Stimulated activated CD4-positive, alpha-beta T cell treated with anti-CD3 and anti-CD28 coated beads, Interleukin-1b, Interleukin-23, amount 100 ng/mL, for 4 hours (primary cell): ENCODE measurements at regions not wholly inside any gene's neighbourhood (a gene's known extent, or its start where the extent isn't known, plus 50 kb on each side); places are given as distances from the start of the nearest gene placed in this dataset.
A peak's percentile ranks its signal among the peaks of the same experiment; 100 is the strongest.

ENCODE experiments used
- DNase-seq, 2 donors: peaks; one replicate each; pipeline ENCODE4 v3.0.0-alpha.2; 2020; ENCODE audit warnings: low read depth in 2 of 2

DNA sequence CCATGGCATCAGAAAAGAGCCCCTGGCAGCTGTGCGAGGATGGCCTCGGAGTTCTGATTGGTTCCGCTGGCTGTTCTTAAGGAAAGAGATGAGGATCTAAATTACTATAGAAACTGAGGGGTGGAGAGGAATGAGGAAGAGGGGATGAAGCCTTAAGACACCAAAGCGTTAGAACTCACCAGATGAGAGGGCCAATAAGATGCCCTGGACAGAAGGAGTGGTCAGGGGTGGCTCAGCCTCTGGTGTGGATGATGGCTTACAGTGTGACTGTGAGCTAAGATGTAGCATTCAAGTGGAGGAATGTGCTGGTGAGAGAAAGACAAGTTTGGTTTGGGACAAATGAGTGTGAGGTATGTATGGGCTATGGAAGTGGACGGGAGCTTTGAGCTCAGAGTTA is 97.8 kb downstream of the ZFP36L2 start:
- no peak for DNase-seq

DNA sequence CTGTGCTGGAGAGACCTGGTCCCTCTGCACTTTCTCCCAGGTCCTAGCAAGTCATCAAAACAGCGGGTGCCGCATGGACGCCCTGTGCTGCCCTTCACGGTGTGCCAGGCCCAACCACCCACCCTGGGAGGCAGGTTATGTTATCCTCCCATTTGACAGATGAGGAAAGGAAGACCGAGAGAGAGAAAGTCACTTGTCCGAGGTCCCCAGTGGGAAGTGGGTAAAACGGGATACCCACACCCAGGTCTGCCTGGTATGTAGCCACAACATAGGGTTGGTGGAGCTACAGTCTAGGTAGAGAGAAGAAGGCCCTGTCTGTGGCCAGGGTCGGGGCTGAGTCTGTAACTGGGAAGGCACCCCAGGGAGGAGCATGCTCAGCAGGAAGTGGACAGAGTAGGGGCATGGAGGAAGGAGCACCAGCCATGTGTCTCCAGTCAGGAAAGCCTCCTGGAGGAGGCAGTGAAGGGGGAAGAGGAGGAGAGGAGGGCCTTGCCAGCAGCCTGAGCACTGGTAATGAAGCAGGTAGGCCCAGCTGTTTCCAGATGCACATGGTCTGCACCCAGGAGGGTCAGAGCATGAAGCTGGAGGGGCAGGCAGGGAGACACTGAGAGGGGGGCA is 98.4 kb downstream of the ZFP36L2 start:
- no peak for DNase-seq

DNA sequence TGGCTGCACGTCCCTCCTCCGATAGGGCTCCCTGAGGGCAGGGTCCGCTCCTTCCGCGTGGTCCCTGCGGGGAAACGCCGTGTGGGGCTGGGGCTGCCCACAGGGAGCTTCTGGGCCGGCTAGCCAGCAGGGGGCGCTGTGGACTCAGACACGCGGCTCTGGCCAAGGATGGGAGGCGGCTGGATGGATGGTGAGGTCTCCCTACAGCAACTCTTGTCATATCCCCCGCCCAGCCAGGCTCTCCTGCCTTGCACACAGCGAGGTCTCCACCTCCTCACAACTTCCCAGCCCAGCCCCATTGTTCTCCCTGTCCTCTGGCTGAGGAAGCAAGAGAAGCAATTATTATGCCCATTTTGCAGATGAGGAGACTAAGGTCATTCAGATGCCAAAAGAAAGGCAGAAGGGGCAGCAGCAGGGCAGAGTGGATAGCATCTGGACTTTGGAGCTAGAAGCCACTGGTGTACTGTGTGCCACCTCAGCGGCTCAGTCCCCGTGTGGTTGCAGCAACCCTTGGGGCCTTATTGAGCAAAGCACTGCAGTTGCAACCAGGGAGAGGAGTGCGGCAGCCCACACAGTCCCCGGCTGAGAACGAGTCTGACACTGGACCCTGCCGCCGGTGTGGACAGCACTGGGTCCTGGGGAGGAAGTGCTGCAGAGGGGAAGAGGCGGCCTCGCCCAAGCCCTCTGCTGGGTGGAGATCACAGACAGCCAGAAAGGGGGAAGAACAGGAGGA is 99.0 kb downstream of the ZFP36L2 start:
- DNase-seq, result peak; percentile 95

DNA sequence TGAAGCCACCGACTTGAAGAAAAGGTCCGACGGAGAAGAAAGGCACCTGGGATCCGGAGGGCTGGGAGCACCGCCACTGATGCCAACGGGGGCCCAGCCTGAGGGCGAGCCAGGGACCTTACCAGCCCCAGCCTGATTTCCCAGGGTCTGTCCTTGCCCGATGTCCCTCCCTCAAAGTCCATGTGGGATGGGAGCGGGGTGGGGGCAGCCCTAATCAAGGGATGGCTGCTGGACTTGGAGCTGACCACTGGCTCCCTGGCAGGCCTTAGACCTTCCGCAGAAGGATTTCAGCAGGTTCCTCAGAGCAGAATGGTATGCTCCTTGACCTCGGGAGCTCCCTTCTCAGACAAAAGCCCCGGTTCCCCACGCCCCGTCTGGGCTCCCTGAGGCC is 99.6 kb downstream of the ZFP36L2 start:
- DNase-seq, result no peak

DNA sequence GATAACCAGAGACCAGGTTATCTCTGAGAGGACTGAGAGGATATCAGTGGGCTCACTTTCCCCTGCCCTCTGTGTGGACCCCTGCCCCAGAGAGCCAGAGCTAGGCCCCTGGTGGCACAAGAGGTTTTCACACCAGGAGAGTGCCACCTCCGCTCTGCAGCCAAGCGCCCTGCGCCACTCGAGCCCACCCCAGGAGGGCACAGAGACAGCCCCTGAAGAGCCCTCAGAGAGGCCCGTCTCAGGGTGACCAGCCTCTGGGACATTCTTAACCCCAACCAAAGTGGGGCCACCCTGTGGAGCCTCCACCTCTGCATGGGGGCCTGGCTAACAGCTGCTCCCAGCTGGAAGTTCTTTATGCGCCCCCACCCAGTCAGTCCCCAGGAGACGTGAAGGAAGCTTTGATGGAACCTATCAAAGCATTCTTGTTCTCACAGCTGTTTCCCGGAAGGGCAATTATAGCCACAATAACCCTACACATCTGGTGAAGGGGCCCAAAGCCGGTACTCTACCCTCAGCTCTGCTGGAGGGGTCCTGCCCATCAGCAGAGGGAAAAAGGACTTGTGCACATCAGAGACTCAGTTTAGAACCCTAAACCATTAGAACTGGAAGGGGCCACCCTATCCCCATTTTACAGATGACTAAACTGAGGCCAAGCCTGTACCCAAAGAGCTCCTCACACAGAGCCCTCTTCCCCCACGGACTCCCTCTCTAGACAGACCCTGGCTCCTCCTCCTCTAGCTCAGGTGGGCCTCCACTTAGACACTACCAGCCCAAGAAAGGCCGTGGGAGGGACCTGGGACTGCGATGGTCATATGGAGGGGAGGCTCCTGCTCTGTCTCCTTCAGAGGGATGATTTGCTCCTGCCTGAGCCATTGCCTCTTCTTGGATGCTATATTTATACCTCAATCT is 101.1 kb downstream of the ZFP36L2 start:
- no peak for DNase-seq

DNA sequence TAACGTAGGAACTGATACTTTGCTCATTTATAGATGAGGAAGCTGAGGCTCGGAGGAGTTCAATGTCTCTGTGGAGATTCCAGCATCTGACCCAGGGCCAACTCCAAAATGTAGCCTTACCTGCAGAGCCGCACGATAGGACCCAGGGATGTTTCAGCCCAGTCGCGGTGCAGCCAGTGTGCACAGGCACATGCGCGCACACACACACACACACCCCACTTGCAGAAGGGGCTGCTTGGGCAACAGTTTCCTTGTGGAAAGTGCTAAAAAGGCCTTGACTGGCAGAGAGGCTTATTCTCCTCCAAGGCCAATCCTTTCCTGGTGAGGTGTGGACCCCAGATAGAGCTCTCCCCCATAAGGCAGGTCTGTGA is 101.7 kb downstream of the ZFP36L2 start:
- no peak for DNase-seq

DNA sequence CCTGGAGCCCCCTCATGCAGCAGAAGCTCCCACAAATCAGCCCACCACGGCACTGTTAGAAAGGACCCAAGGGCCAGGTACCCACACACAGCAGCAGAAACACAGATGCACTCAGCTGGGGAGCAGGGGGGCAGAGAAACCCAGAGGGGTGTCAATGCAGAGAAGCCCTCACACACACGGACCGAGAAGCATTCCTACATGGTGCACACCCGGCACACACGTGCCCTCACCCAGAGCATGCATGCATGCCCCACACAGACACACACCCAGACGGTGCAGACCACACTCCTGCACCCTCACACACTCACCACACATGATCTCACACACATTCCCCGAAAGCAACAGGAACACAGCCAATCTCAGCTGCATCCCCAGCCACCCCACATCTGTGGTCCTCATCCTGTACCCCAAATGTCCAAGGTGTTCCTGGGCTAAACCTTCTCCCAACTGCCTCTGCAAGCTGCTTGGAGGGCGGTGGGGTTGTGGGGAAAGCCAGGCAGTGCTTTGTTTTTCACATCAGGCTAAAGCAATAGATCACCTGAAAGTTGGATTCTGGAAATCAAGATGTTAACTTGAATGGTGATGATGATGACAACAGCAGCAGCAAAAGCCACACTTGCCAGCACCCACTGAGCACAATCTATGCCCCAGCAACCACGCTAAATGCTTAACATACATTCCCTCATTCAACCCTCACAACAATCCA is 102.3 kb downstream of the ZFP36L2 start:
- no peak for DNase-seq

DNA sequence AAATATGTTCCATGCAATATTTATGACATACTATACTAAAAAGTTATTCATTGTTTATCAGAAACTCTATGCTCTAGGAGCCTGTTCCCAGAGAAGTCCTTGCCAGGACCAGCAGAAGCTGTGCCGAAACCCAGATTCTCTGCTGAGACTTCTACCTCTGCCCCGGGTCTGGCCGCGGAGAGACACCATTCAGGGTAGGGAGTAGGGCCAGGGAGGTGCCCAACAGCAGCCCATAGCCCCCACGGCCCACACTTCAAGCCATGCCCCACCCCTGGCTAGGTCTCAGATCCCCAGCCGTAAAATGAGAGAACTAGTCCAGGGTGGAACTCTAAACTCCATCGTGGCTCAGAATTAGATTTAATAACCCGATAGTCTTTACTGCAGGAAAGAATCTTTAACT is 102.9 kb downstream of the ZFP36L2 start:
- DNase-seq, result no peak

DNA sequence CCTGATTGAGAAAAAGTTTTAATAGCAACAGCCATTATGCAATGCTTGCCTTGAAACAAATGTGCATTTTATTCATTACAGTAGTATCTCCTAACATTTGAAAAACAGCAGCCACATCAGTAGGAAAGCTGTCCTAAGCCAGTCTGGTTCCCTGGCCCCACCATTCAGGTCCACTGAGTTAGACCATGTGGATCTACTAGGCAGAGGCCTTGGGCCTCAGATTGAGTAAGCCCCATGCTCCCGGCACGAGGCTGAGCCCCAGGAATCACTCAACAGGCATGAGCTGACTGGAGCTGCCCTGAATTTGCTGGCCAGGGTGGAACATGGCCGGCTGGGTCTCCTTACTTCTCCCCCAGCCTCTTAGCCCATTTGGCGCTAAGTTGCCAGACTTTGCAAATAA is 103.4 kb downstream of the ZFP36L2 start:
- no peak for DNase-seq

DNA sequence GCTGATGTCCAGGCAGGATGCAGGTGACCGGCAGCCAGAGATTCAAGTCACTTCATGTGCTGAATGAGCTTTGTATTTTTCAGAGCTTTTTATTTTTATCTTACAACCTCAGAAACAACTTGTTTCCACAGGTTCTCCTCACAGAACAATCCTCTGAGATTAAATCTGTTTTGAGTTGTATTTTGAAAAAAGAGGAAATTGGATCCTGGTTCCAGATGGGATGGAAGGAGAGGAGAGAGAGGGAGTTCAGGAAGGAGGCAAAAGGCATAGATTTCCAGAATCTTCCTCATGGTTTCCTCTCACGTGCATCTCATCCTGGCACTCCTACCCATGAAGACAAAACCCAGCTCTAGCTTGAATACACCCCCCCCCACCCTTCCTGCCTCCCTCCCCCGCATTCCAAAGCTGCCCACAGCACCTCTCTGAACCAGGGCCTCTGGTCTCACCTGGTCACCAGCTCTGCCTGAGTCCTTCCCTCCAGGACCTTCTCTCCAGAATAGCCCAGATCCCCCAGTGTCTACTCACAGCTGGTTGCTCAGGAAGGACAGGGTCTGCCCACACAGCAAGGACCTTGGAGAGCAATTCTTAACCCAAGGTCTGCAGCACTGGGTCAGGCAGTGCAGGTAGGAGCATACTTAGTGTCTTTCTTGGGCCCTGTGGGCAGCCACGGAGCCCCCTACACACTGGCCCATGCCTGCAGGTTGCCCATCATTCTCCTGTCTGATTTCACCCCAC is 104.7 kb downstream of the ZFP36L2 start:
- no peak for DNase-seq

DNA sequence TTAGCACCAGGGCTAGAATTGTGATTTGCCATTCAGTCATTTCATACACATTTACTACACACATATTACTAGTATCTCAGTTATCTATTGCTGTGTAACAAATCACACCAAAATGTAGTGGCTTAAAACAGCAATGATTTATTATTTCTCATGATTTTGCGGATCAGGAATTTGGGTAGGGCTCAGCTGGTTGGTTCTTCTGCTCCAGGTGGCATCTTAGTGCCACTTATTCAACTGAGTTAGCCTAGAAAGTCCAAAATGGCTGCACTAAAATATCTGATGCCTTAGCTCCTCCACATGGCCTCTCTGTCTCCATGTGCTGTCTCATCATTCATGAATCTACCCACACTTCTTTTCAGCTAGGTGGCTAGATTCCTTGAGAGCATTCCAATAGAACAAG is 107.1 kb downstream of the ZFP36L2 start:
- no peak for DNase-seq

DNA sequence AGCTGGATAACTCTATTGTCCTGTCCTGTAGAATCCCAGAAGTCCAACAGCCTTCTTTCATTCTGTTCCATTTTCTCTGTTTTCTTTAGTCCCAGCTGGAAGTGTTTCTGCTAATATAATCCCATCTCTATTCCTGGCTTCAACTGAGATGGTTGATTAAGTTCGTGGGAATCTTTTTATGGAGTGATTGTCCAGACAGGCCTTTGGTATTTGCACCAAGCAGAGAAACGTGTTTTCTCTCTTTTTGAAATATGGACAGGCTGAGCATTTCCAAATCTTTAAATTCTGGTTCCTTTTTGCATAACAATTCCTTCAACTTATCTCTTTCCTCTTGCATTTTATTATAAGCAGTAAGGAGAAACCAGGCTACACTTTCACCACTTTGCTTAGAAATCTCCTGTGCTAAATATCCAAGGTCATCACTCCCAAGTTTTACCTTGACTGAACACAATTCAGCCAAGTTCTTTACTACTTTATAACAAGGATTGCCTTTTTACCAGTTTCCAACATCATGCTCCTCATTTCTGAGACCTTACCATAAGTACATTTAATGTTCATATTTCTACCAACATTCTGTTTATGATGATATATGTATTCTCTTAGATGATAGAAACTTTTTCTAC is 108.8 kb downstream of the ZFP36L2 start:
- DNase-seq, result no peak

DNA sequence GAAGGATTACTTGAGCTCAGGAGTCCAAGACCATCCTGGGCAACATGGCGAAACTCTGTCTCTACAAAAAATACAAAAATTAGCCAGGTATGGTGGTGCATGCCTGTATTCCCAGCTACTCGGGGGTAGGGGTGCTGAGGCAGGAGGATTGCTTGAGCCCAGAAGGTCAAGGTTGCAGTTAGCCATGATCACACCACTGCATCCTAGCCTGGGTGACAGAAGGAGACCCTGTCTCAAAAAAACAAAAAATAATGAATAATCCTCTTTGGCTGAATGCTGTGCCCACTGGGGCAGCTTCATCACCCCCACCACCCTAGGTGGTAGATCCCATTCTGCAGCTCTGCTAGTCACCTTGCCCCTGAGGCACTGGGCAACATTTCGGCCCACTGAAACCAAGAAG is 109.4 kb downstream of the ZFP36L2 start:
- DNase-seq, result no peak

DNA sequence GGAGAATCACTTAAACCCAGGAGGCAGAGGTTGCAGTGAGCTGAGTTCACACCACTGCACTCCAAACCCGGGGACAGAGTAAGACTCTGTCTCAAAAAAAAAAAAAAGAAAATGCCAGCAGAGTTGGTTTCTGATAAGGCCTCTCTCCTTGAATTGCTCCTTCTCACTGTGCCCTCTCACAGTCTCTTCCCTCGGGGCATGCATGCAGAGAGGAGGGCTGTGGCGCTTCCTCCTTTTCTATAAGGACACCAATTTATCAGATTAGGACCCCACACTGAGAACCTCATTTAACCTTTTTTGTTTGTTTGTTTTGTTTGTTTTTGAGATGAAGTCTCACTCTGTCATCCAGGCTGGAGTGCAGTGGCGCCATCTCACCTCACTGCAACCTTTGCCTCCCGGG is 110.5 kb downstream of the ZFP36L2 start:
- no peak for DNase-seq

DNA sequence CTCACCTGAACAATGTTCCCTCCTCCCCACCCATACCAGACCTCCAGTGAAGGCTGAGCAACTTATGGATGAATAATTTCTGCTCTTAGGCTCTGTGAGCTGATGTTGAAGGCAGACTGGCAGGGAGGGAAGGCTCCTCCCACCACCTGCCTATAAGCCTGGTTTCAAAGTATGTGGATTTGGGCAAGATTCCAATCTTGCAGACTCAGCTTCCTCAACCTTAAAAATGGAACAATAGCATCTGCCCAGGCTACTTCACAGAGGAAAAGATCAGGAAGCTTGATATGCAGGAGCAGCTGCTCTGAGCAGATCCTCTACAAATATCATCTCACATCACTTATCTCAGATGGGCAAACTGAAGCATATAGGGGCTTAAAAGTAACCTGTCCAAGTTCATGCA is 112.2 kb downstream of the ZFP36L2 start:
- no peak for DNase-seq

DNA sequence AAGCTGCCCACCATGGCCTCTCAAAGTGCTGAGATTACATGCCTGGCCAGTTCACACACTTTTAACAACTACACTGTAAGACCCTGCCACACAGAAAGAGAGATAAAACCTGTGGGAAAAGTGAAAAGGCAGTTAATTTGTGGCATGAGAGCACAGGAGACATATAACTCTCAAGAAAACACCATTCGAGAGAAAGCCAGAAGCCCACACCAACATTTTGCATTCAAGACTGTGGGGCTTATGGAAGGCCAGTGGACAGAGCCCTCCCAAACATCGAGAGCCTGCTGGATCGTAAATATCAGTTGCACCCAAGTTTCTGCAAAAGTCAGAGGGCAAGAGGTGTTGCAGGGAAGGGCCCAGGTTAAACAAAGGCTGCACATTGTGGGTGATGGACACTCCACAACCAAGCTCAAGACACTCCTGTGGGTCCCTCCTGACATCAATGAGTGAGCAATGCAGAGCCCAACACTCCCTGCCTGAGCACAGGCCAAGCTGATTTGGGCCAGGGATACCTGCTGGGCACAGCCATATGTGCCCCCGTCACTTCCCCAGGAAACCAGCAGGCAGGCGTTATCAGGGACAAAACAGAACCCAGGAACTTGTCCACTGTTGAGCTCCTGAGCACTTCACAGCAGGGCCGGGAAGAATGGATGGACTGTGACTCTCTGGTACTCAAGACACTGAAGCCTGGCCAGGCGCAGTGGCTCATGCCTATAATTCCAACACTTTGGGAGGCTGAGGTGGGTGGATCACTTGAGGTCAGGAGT is 114.4 kb downstream of the ZFP36L2 start:
- no peak for DNase-seq

DNA sequence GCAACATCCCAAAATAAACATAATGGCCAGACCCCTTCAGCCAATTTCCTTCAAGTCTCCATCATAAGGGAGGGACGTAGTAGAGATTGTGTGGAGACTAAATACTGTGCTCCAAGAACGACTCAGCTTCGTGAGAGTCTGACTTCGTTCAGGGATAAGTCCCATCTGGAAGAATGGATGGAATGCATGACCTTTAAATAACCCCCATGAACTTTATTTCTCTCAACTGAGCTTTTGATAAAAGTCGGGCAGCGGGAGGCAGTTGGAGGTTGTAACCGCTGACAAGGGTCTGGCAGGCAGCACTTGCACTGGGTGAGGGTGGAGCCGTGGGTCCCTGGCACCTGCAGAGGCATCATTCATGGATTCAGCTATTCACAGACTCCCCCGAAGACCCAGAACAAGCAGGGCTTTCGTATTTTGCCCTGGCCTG is 115.9 kb downstream of the ZFP36L2 start:
- DNase-seq, result no peak

DNA sequence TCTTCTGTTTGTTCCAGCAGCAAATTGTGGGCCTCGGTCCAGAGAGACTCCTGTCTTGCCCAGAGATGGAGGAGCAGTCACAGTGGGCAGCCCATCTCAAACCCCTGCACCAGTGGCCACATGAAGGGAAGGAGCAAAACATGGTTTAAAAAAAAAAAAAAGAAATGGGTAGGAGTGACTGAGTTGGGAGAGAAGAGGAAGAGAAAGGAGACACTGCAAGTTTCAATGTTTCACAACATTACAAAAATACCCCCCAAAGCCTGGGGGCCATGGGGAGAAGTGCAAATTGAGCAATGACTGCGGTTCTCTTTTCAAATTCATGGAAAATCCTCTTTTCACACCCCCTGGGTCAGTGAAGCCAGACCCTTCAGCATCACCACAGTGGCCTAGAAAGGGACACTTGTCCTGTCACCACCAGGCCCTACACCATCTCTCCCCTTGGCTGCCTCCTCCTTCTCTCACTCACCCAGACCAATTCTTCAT is 117.1 kb downstream of the ZFP36L2 start:
- no peak for DNase-seq

DNA sequence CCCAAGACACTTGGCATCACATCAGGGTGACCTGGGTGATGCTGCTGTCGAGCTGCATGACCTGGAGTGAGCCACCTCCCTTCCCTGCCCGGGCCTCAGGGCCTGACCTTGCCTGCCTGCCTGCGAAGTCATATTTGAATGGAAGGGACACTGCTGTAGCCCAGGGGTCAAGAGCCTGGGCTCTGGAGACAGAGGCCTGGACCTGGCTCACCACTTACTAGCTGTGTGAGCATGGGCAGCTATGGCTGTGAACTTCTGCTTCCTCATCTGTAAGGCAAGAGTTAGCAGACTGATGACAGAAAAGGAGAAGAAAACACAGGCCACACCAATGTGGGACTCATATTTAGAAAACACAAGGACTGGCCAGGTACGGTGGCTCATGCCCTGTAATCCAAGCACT is 118.7 kb downstream of the ZFP36L2 start:
- DNase-seq, result no peak
